GM21717 (cell line): ENCODE measurements at regions not wholly inside any gene's neighbourhood (a gene's known extent, or its start where the extent isn't known, plus 50 kb on each side); places are given as distances from the start of the nearest gene placed in this dataset.

ENCODE experiments used
- ATAC-seq: cut with Tn5 transposase; IDR thresholded peaks from one replicate; pipeline ENCODE4 v1.9.1; 2021; ENCODE audit warnings: mild to moderate bottlenecking, moderate library complexity; ENCODE audit not compliant: unreplicated experiment

DNA sequence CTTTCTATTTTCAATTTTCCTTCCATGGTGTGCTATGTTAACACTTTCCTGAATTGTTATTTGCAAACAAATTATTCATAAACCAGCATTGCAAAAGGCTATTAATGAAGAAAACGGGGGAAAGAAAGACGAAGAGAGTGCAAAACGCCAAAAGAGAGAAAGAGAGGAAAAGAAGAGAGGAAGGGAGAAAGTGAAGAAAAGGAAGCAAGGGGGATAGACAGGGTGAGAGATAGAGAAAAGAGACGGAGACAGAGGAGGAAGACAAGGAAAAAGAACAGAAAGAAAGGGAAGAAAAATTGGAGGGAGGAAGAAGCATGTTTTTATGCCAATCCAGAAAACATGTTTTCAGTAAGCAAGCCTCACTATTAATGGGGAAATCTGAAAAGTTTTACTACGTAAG lies 310.6 kb downstream of the TFEC start:
- no peak for ATAC-seq

DNA sequence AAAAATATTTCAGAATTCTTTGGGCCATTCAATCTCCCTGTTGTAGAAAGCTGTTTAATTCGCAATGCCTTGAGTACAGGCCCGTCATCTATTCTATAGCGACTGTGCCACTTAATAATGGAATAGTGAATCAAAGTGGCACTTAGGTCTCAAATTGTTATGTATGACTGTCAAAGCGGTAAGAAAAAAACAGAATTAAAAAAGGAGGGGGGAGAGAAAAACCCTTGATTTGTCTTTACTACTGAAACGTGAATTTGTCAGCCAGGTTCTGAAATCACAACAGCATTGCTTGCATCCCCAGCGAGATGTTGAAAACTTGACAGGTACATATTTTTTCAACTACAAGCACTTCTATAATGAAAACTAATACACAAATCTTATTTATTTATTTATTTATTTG lies 320.9 kb downstream of the TFEC start:
- ATAC-seq = no peak

- no peak for ATAC-seq
Measured at GRCh38 chr7:115708013-115708341, 322.6 kb downstream of the TFEC start.

DNA sequence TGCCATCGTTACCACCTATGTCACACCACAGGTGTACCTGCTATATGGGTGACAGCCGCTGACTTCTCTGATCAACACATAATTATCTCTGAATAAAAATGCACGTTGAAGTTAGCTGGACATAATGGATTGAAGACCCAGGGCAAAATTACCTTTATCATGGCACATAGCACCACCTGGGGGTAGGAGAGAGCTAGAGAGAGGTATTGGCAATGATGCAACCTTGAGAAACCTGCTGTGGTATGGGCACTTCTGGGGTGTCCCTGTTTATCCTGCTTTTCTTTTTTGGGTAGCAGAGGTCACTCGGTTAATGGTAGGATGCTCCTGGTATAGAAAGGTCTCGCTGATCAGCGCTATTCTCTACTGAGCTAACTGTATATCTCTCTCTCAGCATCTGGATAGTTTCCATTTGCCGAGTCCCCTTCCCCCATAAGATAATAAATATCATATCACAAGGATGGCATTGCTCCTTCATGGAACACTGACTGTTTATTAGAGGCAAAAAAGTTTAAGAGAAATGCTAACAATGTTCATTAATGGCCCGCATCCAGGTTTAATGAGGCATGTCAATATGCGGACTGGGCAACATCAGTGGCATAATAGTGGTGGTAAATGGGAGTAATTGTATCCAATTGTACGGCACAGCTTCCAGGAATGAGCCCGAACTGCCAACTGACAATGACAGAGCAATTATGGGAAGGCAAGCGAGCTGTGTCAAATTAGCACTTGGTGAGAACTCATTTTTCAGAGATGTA lies 323.1 kb downstream of the TFEC start:
- no peak for ATAC-seq

DNA sequence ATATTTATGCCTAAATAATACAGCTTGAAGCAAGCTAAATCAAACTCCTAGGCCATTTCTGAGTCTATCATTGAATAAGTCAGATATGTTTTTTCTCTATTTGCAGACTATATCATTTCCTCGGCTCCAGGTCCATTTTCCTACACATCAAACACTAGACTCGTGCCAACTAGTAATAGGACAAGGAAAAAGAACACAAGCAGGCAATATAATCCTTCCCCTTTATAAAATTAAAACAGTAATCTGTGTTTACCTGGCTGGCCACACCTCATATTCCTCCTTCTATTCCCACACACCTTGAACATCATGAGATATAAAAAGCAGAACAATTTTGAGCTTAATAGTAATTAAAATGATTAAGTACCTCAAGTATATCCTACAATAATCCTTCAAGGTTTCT lies 325.7 kb downstream of the TFEC start:
- no peak for ATAC-seq

DNA sequence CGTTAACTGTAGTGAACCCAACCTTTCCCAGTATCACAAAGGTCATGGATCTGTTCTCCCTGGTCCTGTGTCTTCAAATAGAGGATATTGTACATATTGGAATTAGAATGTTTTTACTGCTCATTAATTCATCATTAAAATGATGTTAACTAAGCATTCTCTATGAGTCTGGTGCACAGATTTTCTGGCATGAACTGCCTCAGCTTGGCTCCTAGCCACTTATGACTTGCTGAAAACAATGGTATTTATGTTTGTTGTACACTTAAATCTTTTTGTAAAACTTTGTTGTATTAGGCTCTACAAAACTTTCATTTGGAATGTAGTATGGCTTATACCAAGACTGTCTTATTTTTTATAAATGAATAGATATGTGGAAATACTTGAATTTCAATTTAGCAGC lies 329.4 kb downstream of the TFEC start:
- no peak for ATAC-seq

- no peak for ATAC-seq
Measured at GRCh38 chr7:115694424-115694823, 336.1 kb downstream of the TFEC start.

DNA sequence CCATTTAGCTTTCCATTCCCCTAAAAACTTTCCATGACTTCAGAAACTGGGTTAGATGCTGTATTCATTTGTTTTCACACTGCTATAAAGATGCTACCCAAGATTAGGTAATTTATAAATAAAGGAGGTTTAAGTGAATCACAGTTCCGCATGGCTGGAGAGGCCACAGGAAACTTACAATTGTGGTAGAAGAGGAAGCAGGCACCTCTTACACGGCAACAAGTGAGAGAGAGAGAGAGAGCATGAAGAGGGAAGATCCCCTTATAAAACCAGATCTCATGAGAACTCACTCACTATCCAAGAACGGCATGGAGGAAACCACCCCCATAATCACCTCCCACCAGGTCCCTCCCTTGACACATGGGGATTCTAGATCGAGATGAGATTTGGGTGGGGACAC lies 336.8 kb downstream of the TFEC start:
- ATAC-seq = no peak

- ATAC-seq = no peak
Measured at GRCh38 chr7:115689941-115690340, 340.6 kb downstream of the TFEC start.

DNA sequence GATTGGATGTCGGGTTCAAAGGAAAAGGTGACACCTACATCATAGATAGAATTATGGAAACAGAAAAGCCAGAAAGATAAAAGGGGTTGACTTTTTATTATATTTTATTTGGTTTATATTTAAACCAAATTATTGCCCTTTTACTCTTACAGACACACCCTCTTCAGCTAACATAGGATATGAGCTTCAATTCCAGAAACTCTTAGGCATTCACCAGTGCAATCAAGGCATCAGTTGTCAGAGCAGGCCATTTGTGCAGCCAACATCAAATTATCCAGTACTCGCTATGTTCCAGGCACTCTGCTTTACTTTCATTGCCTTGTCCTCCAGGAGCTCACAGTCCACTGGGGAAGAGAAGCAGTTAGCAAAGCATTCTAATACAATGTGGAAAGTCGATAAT lies 347.5 kb downstream of the TFEC start:
- ATAC-seq = no peak

GRCh38 chr7:115682507-115682906 lies 348.1 kb downstream of the TFEC start:
- ATAC-seq = peak; percentile 88

GRCh38 chr7:115680921-115681320 lies 349.6 kb downstream of the TFEC start:
- ATAC-seq = no peak

DNA sequence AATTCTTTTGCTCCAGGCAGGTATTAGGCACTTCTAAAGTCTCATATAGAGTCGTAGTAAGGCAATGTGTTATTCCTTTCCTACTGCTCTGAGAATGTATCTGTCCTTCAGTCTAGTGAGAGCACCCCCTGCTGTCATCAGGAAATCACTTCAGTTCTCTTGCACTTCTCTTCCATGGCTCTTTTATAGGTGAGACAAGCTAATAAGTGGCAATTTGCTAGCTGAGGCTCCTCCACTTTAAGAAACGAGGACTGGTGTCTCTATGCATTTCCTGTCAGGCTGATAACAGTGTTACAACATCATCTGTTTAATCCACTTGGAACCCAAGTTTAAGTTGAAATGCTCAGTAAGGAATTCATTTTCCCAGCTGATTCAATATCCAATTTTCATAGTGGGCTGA lies 350.6 kb downstream of the TFEC start:
- peak; percentile 46 for ATAC-seq

DNA sequence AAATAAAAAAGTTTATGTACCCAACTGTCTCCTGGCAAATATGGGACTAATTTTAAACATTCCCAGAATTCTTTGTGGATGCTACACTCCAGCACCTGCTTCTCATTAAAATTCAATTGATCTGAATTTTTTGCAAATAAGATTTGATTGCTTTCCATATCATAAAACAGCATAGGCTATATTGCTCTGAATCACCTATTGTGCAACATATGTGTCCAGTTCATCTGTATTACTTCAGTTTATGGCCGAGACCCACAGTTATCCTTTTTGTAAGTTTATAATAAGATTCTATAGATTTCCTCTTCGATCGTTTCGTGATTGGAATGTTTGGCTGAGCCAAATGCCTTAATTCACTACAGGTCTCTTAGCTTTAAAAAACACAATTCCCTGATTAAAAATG lies 351.1 kb downstream of the TFEC start:
- ATAC-seq = no peak

DNA sequence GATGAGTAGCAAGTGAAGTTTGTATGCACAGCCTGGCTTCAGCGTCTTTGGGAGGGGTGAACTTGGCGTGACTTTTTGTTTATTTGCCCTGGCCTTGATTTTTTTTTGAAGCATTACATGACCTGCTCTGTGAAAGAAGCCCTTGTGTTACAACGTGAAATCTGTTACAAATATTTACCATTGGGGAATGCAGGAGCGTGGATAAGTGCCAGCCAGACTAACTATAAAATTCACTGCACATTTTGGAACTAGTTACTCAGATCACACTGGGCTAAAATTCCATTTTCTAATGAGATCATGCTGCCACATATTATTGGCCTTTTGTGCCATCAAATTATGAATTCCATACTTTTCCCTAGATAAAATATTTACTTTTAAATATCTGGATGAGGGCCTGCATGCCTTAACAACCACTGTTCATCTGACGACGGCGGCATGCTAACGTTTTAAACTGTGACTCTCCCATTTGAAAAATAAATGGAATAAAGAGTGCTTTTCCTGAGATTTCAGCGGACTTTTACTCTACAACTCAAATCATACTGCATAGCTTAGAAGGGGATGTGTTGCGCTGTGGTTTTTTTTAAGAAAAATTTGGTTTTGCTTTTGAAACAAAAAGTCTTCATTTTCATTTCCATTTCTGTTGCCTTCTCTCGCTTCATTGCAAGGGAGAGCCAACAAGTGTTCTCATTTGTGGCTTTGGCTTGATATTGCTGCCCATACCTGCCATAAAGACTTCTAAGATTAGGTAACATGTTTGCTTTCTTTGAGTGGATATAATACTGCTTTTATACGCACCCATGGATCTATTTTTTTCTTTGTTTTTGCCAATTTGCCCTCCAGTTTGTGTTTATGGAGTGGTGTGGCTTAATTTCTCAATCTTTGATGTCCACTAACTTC lies 352.2 kb downstream of the TFEC start:
- ATAC-seq = no peak

DNA sequence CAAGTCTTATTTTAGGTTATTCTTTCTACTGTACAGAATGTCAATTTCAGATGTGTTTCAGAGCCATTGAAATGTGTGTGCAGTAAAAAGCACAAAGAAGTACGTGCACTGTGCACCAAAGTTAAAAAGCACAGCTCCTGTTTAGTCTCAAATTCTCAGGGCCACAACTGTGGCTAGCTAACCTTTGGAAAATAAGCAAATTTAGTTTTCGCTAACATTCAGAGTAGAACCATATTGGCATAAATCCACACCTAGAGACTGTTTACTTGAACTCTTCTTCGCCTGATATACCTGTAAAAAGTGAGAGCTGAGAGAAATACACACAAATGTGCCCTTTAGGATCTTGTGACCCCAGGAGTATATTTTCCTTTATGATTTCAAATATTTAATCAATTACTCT lies 353.9 kb downstream of the TFEC start:
- ATAC-seq = no peak

GRCh38 chr7:115676080-115676479 lies 354.5 kb downstream of the TFEC start:
- ATAC-seq = no peak

GRCh38 chr7:115674467-115675024 lies 356.0 kb downstream of the TFEC start:
- ATAC-seq = no peak

GRCh38 chr7:115672024-115672423 lies 358.5 kb downstream of the TFEC start:
- ATAC-seq = no peak

- no peak for ATAC-seq
Measured at GRCh38 chr7:115662676-115663075, 367.9 kb downstream of the TFEC start.

GRCh38 chr7:115662120-115662519 lies 368.4 kb downstream of the TFEC start:
- no peak for ATAC-seq

DNA sequence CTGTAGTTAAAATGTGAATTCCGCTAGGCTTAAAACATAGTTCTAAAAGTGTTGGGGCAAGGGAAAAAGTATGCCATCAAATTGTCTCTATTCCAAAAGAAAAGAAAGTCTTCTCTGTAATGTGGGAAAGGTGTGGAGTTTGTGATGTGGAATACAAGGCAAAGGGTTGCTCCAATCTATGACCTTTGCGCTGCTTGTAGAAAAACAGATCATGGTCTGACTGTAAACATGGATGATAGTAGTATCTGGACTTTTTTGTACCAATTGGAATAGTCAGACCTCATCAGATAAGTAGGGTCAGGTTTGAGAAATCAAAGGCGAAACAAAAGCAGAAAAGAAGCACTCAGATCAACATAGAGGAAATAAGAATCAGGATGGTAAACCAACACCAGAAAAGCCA lies 372.3 kb downstream of the TFEC start:
- no peak for ATAC-seq
